Right lobe of liver (tissue), 4 donors: ENCODE measurements at regions not wholly inside any gene's neighbourhood (a gene's known extent, or its start where the extent isn't known, plus 50 kb on each side); places are given as distances from the start of the nearest gene placed in this dataset.
"Not testable (repeated sequence)": the region's sequence is repeated elsewhere in the genome, so short reads cannot be mapped to it uniquely, and the experiment has no call there.

ENCODE experiments used
- POLR2A ChIP-seq: fragments of 450-650 bp; IDR thresholded peaks from one replicate; pipeline ENCODE4 v1.6.1; 2017; ENCODE audit warnings: antibody characterized with exemption, mild to moderate bottlenecking
- TF ChIP-seq, protein P1 (sequence below), 4 donors: fragments of 200-600 bp in 3 of 4; fragments of 450-650 bp in 1 of 4; IDR thresholded peaks; one replicate each; pipeline versions ENCODE4 v1.5.1 to v1.8.0; 2016 to 2022; ENCODE audit warnings: antibody characterized with exemption in 4 of 4, mild to moderate bottlenecking in 2 of 4
- donor health status: DM: no; HTN: no; CAD: no.
- donor health status: DM: no; HTN: no; CAD: no.
- donor health status: DM: no; HTN: yes; CAD: no.

DNA sequence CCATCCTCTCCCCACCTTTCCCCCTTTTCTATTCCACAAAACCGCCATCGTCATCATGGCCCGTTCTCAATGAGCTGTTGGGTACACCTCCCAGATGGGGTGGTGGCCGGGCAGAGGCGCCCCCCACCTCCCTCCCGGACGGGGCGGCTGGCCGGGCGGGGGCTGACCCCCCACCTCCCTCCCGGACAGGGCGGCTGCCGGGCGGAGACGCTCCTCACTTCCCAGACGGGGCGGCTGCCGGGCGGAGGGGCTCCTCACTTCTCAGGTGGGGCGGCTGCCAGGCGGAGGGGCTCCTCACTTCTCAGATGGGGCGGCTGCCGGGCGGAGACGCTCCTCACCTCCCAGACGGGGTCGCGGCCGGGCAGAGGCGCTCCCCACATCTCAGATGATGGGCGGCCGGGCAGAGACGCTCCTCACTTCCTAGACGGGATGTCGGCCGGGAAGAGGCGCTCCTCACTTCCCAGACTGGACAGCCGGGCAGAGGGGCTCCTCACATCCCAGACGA lies 404.4 kb upstream of the BTBD3 start:
- TF ChIP-seq, protein P1, sequence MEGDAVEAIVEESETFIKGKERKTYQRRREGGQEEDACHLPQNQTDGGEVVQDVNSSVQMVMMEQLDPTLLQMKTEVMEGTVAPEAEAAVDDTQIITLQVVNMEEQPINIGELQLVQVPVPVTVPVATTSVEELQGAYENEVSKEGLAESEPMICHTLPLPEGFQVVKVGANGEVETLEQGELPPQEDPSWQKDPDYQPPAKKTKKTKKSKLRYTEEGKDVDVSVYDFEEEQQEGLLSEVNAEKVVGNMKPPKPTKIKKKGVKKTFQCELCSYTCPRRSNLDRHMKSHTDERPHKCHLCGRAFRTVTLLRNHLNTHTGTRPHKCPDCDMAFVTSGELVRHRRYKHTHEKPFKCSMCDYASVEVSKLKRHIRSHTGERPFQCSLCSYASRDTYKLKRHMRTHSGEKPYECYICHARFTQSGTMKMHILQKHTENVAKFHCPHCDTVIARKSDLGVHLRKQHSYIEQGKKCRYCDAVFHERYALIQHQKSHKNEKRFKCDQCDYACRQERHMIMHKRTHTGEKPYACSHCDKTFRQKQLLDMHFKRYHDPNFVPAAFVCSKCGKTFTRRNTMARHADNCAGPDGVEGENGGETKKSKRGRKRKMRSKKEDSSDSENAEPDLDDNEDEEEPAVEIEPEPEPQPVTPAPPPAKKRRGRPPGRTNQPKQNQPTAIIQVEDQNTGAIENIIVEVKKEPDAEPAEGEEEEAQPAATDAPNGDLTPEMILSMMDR (IDR thresholded peaks at IDR 0.05): not testable (repeated sequence)
- TF ChIP-seq POLR2A: not testable (repeated sequence)
